NOMO-1 treated with DMSO at 0.1 percent for 48 hours (cell line): ENCODE measurements at regions not wholly inside any gene's neighbourhood (a gene's known extent, or its start where the extent isn't known, plus 50 kb on each side); places are given as distances from the start of the nearest gene placed in this dataset.

Experiments used
- DNase-seq: peaks from one replicate; lab custom pipeline; 2025; ENCODE audit not compliant: unreplicated experiment; lab: John Stamatoyannopoulos, UW

DNA sequence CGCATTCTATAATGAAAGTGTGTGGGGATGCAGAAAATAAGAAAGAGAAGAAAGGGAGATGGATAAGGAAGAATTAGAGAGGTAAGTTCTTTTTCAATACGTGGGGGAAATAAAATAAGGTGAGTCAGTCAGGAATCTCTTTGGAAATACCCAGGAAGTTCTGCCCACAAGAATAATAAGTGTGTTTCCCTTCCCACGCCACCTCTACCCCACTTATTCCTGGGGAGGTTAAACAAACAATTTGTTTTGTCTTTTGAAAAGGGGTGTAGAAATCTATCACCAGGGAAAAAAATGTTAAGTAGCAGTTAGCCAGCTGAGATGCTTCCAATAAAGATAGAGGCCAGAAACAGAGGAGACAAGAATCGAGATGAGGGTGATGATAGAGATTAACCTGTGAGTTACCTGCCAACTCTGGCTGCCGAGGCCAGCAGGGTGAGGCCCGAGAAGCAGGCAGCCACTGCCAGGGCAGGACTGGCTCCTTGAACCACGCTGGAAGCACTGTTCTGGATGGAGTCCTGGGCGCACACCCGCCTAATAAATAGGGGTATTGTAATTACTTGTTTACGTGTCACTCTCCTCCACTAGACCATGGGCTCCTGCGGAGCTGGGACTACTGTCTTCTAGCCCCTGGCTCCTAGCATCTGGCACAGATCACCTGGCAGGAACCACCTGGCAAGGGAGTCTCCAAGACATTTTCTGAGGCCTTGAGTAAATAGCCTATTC, 191.3 kb downstream of the FGFR2 start:
- DNase-seq, result no peak

DNA sequence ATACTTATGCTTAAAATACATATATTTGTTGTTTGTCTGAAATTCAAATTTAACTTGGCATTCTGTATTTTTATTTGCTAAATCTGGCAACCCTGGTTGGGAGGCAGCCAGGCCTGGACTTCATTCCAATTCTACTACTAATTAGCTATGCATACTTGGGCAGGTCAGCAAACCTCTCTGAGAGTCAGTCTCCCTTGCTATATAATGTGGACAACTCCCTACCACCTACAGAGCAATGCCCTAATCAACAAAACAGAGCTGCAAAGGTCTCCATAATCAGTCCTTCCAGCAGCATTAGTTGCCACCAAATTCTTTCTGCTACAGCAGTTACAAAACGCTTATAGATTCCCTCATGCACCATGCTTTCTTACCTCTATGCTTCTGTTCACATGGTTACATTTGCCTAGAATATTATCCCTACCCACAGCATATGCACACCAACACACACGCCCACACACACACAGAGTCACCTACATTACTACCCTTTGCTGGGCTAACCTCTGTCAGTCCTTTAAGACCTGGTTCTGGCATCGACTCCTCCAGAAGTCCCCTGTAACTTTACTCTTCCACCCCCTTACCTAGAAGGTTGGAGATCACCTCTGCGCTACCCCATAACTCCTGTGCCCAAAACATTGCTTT, 188.7 kb downstream of the FGFR2 start:
- no peak for DNase-seq

DNA sequence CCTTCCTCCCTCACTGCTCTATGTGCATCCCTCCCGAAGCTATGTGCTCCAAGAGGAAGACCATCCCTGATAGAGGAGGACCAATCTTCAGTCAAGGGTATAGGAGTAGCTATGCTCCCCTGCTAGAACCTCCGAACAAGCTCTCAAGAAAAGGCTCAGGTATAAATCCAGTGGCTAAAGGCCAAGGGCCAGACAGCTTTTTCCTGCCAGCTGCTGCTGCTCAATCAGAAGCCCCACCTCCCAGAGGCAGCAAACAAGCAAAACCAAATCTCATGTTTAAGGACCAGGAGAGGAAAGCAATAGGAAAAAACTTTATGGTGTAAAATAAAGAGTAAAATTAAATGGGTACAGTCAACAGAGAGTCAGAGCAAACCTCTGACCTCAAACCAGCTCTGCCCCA, 187.2 kb downstream of the FGFR2 start:
- no peak for DNase-seq

DNA sequence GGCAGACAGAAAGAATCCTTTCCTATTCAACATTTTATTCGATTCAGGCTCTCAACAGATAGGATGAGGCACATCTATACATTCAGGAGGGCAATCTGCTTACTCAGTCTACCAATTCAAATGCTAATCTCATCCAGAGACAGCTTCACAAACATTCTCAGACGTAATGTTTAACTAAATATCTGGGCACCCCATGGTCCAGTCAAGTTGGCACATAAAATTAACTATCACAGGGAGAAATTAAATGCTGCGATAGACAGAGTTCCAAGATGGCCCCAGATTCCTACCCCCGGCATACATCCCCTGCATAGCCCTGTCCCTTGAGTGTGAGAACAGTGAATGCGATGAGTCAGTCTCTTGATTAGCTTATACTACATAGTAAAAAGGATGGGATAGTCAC, 184.3 kb downstream of the FGFR2 start:
- DNase-seq, result no peak

DNA sequence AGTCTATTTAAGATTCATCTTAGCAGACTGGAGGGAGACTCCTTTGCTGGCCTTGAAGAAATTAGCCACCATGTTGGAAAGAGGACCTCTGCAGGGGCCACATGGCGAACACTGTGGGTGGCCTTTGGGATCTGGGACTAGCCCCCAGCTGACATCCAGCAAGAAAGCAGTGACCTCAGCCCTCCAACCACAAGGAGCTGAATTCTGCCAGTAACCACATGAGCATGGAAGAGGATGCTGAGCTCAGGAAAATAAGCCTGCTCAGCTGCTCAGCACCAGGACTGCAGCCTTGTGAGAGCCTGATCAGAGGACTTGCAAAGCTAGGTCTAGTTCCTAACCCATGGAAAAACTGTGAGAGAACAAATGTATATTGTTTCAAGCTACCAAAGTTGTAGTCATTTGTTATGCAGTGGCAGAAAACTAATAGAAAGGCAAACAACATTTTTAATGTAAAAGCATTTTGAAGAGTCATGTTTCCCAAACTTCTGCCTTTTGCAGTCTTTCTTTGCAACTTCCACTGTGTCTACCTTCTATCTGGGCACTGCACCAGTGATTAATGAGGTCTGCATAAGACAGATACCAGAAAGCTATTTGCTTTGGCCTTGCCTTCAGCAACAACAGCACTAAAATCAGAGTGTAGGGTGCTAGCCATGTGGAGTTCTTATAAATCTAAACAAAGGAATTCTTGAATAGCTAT, 183.7 kb downstream of the FGFR2 start:
- no peak for DNase-seq

DNA sequence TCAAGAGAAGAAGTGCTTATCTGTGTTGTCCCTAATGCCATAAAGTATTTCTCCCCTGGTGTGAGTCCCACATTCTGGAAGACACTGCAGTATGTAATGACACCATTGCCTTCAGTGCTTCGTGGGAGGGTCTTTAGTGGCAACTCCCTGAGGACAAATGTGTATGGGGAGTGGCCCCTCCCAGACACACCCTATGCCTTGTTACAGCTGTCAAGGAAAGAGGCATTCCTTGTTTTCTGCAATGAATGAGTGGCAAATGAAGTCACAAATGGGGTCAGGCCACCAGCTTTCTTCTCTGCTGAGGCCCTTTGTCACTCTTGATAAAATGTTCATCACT, 183.2 kb downstream of the FGFR2 start:
- no peak for DNase-seq

DNA sequence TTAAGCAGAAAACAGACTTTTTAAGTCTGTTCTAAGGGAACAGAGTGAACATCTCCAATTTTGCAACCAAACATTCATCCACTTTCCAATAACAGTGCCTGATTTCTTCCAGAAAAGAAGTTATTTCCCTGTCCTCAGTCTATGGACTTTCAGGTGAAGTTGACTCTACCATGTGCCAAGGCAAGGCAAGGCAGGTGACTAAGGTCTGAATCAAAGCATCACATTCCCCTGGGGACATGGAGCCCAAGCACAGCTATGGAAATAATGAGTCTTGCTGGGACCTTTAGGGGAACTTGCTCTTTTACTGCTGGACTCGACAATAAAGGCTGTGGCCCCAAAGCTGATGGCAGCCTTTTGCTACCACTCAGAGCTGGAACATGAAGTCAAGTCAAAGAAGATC, 182.2 kb downstream of the FGFR2 start:
- DNase-seq, result no peak

DNA sequence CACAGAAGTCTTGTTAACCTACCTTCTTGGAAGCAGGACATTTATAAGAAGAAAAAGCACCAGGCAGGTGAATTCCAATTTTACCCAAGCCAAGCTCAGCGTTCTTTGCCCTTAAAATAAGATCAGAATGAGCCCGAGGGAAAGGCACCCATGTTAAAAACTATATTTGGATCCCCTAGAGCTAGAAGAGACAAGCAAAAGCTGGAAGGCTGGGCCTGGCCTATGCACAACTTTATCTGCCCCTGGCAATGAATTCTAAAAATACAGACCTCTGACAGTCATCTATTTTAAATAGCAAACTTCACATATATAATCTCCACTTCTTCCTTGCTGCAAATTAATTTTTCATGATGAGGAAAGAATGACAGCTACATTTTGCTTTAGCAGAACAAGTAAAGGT, 180.9 kb downstream of the FGFR2 start:
- no peak for DNase-seq

DNA sequence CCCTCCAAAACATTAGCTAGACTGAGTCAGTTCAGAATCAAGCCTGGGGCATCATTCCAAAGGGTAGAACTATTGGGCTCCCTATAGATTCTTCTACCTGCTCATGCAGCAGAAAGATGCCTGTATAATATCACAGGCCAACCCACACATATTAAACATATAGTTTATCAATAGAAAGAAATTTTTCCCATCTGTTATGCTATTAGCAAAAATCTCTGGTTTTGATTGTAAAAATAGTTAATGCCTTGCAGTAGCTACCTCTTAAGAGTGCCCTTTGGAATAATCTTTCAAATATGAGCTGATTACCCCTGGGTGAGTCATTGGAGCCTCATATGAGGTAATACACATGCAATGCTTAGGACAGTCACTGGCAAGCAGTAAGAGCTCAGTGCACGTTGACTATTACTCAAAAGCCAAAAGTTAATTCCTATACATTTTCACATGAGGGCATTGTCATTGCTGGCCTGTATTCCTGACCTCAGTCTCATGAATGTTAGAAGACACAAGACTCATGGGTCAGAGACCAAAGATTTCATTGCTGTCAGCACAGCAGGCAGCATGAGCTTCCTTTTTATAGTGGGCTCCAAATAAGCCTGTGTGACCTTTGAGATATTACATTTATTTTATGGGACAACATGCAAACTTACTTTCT, 180.0 kb downstream of the FGFR2 start:
- no peak for DNase-seq

DNA sequence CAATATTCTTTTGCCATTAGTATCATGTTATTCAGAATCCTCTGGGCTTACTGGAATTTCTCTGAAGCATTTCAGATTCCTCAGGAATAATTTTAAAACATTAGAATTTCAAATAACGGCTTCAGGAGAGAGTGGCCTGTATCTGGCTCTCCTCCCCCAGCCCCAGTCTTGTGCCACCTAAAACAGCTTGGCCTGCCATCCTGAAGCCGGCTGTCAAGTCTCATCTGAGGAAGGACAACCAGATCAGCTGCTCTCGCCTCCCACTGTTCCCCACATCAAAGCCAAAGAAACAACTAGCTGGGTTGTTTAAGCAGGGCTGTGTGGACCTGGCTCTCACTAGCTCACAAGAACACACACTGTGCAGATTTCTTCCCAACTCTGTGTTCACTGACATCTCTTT, 178.2 kb downstream of the FGFR2 start:
- DNase-seq, result no peak

DNA sequence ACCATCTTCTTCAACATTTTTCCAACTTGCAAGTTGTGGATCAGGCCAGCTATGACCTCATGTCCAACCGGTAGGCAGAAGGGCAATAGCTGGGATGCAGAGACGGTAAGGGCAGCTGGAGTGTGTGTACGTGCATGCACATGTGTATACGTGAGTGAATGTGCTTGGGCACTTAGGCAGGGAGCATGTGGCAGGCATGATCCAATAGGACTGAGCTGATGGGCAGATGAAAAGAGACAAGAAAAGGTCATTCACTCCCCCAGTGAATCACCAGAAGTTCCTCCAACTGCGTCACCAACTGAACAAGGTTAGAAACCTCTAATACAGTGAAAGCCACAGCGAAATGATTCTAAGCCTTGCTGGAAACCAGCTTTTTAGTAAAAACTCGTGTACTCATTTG, 176.1 kb downstream of the FGFR2 start:
- DNase-seq, result no peak

DNA sequence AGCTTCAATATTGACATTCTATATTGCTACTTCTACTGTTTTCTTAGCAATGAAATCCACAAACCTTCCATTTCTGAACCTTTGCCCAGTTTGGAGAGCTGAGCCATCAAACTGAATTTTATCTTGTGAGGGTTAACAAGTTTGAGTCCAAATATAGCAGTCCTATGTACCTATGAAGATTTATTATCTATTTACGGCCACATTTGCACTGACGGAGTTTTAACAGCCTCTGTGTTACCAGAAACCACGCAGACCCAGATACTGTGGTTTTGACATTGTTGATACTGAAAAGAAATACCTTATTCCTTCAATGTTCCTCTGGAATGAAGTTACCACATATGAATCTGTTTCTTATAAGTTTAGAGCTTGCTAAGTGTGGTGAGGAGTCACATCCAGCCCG, 172.6 kb downstream of the FGFR2 start:
- DNase-seq, result no peak

DNA sequence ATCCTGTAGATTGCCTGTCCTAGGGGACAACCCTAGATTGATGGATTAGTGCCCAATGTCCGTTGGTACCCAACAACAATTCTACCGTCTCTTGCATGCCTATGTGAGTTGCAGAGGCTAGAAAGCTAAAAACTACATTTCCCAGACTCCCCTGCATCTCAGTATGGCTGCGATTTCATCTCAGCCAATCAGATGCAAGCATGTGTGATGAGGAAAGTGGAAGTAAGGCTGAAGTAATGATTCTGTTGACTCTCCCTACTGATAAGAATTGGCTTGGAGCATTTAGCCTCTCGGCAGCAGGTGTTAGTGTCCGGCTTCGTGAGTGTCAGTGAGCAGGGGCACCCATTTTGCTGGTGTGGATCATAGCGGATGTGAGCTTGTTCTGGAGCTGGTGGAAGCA, 171.9 kb downstream of the FGFR2 start:
- no peak for DNase-seq
